ENCODE measurements at regions not wholly inside any gene's neighbourhood (a gene's known extent, or its start where the extent isn't known, plus 50 kb on each side); places are given as distances from the start of the nearest gene placed in this dataset.

- POLR2A ChIA-PET, result no interaction called here
- no peak overlapping the region for H3K4me2 ChIP-seq (ENCODE audit: insufficient read depth, low read length)
- H3K4me3 ChIP-seq (replicated peaks in 1 of 3; ENCODE audit: insufficient read depth in 1 of 3, low read depth in 1 of 3, low read length in 3 of 3), result no peak overlapping the region
- BruUV-seq (replicated peaks), result no TSS peak
- H3K27me3 ChIP-seq (ENCODE audit: control insufficient read depth in 2 of 2, insufficient read depth in 2 of 2, low read length in 2 of 2), result no peaks in the 10 kb centered on the region
- H3K9me1 ChIP-seq (replicated peaks; ENCODE audit: control insufficient read depth, extremely low read depth, insufficient read depth, low read length), result no peaks in the 10 kb centered on the region
- dilution Hi-C loops (cut with MboI; ENCODE audit: extremely low pct_ligation_motif_present, low sequenced_read_pairs), result no loop called here
- no peaks in the 10 kb centered on the region for H4K20me1 ChIP-seq (replicated peaks; ENCODE audit: control insufficient read depth, extremely low read depth, insufficient read depth, low read length)
- H3K4me1 ChIP-seq (ENCODE audit: control insufficient read depth, extremely low read depth, insufficient read depth, low read length), result no peaks in the 10 kb centered on the region
- CTCF ChIA-PET, result no interaction called here
- FAIRE-seq (no peak), DNase-seq (ENCODE audit: low read depth, low spot score) (no peak)
- TF ChIP-seq JUN (IDR thresholded peaks at IDR 0.05; ENCODE audit: borderline replicate concordance, insufficient read depth, insufficient read length, low read depth) (no peak), MAX (IDR thresholded peaks at IDR 0.05; ENCODE audit: insufficient read depth, insufficient read length) (no peak), FOS (IDR thresholded peaks at IDR 0.05; ENCODE audit: borderline replicate concordance, insufficient read depth, low read length) (no peak), POLR2A (IDR thresholded peaks at IDR 0.05; ENCODE audit: low read depth, low read length) (no peak), EZH2 (IDR thresholded peaks at IDR 0.05; ENCODE audit: borderline replicate concordance, low read depth, low read length, severe bottlenecking) (no peak), GATA2 (IDR thresholded peaks at IDR 0.05; ENCODE audit: insufficient read depth, insufficient read length, low read depth, low read length) (no peak), POLR2AphosphoS5 (IDR thresholded peaks at IDR 0.05; ENCODE audit: insufficient read depth, low read depth, low read length) (no peak), MYC (IDR thresholded peaks at IDR 0.05; ENCODE audit: low read depth, low read length) (no peak)
- TF ChIP-seq, protein P1, sequence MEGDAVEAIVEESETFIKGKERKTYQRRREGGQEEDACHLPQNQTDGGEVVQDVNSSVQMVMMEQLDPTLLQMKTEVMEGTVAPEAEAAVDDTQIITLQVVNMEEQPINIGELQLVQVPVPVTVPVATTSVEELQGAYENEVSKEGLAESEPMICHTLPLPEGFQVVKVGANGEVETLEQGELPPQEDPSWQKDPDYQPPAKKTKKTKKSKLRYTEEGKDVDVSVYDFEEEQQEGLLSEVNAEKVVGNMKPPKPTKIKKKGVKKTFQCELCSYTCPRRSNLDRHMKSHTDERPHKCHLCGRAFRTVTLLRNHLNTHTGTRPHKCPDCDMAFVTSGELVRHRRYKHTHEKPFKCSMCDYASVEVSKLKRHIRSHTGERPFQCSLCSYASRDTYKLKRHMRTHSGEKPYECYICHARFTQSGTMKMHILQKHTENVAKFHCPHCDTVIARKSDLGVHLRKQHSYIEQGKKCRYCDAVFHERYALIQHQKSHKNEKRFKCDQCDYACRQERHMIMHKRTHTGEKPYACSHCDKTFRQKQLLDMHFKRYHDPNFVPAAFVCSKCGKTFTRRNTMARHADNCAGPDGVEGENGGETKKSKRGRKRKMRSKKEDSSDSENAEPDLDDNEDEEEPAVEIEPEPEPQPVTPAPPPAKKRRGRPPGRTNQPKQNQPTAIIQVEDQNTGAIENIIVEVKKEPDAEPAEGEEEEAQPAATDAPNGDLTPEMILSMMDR (IDR thresholded peaks at IDR 0.05; ENCODE audit: extremely low read depth in 1 of 2, insufficient read depth in 1 of 2, low read depth in 1 of 2, low read length in 2 of 2), result no peak
- H3K36me3 ChIP-seq (ENCODE audit: control insufficient read depth in 2 of 2, extremely low read depth in 1 of 2, insufficient read depth in 2 of 2, low read length in 2 of 2), result no peaks in the 10 kb centered on the region
- H3K27ac ChIP-seq (ENCODE audit: insufficient read depth, low read depth, low read length), result no peak overlapping the region
- intact Hi-C loops (cut with micrococcal nuclease), result no loop called here
- no peak overlapping the region for H2AFZ ChIP-seq (ENCODE audit: low read depth, low read length)
- no peak overlapping the region for H3K9ac ChIP-seq (replicated peaks; ENCODE audit: extremely low read depth, insufficient read depth, low read length)
- no peaks in the 10 kb centered on the region for H3K79me2 ChIP-seq (ENCODE audit: control insufficient read depth, insufficient read depth, low read length)
- H3K9me3 ChIP-seq (replicated peaks; ENCODE audit: control insufficient read depth, insufficient read depth, low read length), result no peaks in the 10 kb centered on the region
Measured at GRCh38 chr11:19635332-19635731, 77.3 kb upstream of the NAV2 start.

Measured in endothelial cell of umbilical vein (primary cell).